Natural killer cell (primary cell): ENCODE measurements at regions not wholly inside any gene's neighbourhood (a gene's known extent, or its start where the extent isn't known, plus 50 kb on each side); places are given as distances from the start of the nearest gene placed in this dataset.
"Not testable (repeated sequence)": the region's sequence is repeated elsewhere in the genome, so short reads cannot be mapped to it uniquely, and the experiment has no call there.

Experiments
- ATAC-seq, 3 donors: fragments of 150-1000 bp in 2 of 3; fragments of 200-7000 bp in 1 of 3; cut with Tn5 transposase; 1 replicate in 1 of 3; 2 replicates in 2 of 3; pipeline ENCODE4 v1.10.0; 2021; ENCODE audit warnings: mild to moderate bottlenecking in 2 of 3, moderate library complexity in 2 of 3
- DNase-seq, 2 donors: peaks; one replicate each; pipeline versions ENCODE4 v3.0.0 to v3.0.0-alpha.2; 2013 to 2021; ENCODE audit warnings: mixed read lengths in 1 of 2
- H3K27ac ChIP-seq: one replicate; pipeline ENCODE4 v1.5.1; 2013; ENCODE audit warnings: mild to moderate bottlenecking, low read length
- H3K27me3 ChIP-seq: one replicate; pipeline ENCODE4 v1.6.1; 2013; ENCODE audit warnings: low read length; ENCODE audit not compliant: control insufficient read depth, insufficient read depth
- H3K36me3 ChIP-seq: one replicate; pipeline ENCODE4 v1.6.1; 2013; ENCODE audit warnings: low read length; ENCODE audit not compliant: control insufficient read depth, insufficient read depth
- H3K4me1 ChIP-seq: one replicate; pipeline ENCODE4 v1.6.1; 2013; ENCODE audit warnings: low read length; ENCODE audit not compliant: control insufficient read depth, insufficient read depth
- H3K4me3 ChIP-seq: one replicate; pipeline ENCODE4 v1.5.1; 2013; ENCODE audit warnings: low read length
- H3K9me3 ChIP-seq: one replicate; pipeline ENCODE4 v1.6.1; 2013; ENCODE audit warnings: low read length; ENCODE audit not compliant: control insufficient read depth, insufficient read depth
- H3K27ac Mint-ChIP-seq, 2 donors: one replicate each; pipeline ENCODE4 v1.8.0; 2022; ENCODE audit warnings: mild to moderate bottlenecking in 2 of 2, mixed read lengths in 2 of 2, moderate library complexity in 1 of 2
- H3K27me3 Mint-ChIP-seq, 2 donors: one replicate each; pipeline ENCODE4 v1.8.0; 2022; ENCODE audit warnings: low read depth in 2 of 2, mixed read lengths in 2 of 2
- H3K36me3 Mint-ChIP-seq: one replicate; pipeline ENCODE4 v1.8.0; 2022; ENCODE audit warnings: mixed read lengths
- H3K4me1 Mint-ChIP-seq, 2 donors: one replicate each; pipeline ENCODE4 v1.8.0; 2022; ENCODE audit warnings: mixed read lengths in 2 of 2
- H3K4me3 Mint-ChIP-seq: one replicate; pipeline ENCODE4 v1.8.0; 2022; ENCODE audit warnings: mild to moderate bottlenecking, moderate library complexity, mixed read lengths
- H3K9me3 Mint-ChIP-seq, 2 donors: one replicate each; pipeline ENCODE4 v1.8.0; 2022; ENCODE audit warnings: mixed read lengths in 2 of 2
- CTCF ChIP-seq: fragments of 200-600 bp; IDR thresholded peaks from one replicate; pipeline ENCODE4 v1.8.0; 2022; ENCODE audit warnings: antibody characterized with exemption
- WGBS: methylation state at CpG from one replicate; pipeline ENCODE4 v1.1.7; 2013; ENCODE audit warnings: missing lambda C conversion rate; ENCODE audit not compliant: insufficient coverage; 5-methylcytosine and 5-hydroxymethylcytosine counted together
- intact Hi-C: fragments of 100-400 bp; cut with micrococcal nuclease; formaldehyde crosslinking; loops from one replicate; pipeline ENCODE4 v1.14.2; 2022

GRCh38 chr21:28127175-28127785 is 865.4 kb downstream of the LTN1 start:
- 78% methylated on average over 2 of the region's 2 CpGs for WGBS

GRCh38 chr21:28126521-28127174 is 866.0 kb downstream of the LTN1 start:
- H3K27me3 Mint-ChIP-seq: no peaks in the 10 kb centered on the region
- no peak for DNase-seq
- intact Hi-C loops: no loop called here
- no CpG with 5 or more reads among the region's 1 CpG for WGBS
- TF ChIP-seq CTCF: no peak
- no peak overlapping the region for H3K27ac Mint-ChIP-seq
- no peak overlapping the region for H3K4me3 ChIP-seq
- H3K27me3 ChIP-seq: no peaks in the 10 kb centered on the region
- no peak overlapping the region for H3K4me3 Mint-ChIP-seq
- H3K9me3 ChIP-seq: peaks cover 7% of the 10 kb centered on the region
- H3K27ac ChIP-seq: no peak overlapping the region
- no peaks in the 10 kb centered on the region for H3K4me1 ChIP-seq
- peaks cover 0 to 2% of the 10 kb centered on the region in 2 donors for H3K9me3 Mint-ChIP-seq
- no peak for ATAC-seq
- H3K36me3 Mint-ChIP-seq: peaks cover 4% of the 10 kb centered on the region
- no peaks in the 10 kb centered on the region for H3K36me3 ChIP-seq
- H3K4me1 Mint-ChIP-seq: no peaks in the 10 kb centered on the region

More at GRCh38 chr21:28127175-28127785, 865.4 kb downstream of the LTN1 start:
- Histone ChIP-seq H3K4me3 (no peak overlapping the region), H3K9me3 (peaks cover 7% of the 10 kb centered on the region), H3K36me3 (no peaks in the 10 kb centered on the region), H3K4me1 (no peaks in the 10 kb centered on the region), H3K27ac (no peak overlapping the region), H3K27me3 (no peaks in the 10 kb centered on the region)
- Mint-ChIP-seq H3K27me3 (no peaks in the 10 kb centered on the region), H3K9me3 (peaks cover 3 to 5% of the 10 kb centered on the region in 2 donors), H3K4me1 (no peaks in the 10 kb centered on the region), H3K36me3 (peaks cover 10% of the 10 kb centered on the region), H3K4me3 (no peak overlapping the region), H3K27ac (no peak overlapping the region)
- intact Hi-C loops: no loop called here
- DNase-seq (no peak), ATAC-seq (no peak)
- TF ChIP-seq CTCF: no peak

DNA sequence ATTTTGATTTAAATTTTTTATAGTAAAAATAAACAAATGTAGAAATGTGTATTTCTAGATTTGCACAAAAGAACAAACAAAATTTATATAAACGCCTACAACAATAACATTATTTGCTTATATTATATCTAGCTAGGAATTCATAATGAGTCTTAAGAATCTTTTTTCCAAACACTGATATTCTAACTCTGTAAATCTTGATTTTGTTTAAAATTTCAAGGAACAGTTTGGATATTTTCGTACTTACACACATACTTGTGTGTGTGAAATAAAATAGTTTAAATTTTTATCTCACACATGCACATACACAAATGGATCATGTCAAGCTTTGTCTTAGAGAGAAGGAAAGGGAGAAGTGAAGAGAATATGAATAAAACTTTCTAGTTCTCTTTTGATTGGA is 868.1 kb downstream of the LTN1 start:
- ATAC-seq (no peak), DNase-seq (no peak)
- WGBS: no CpG with 5 or more reads among the region's 2 CpGs
- no peak overlapping the region for H3K27ac ChIP-seq
- no peaks in the 10 kb centered on the region for H3K4me1 ChIP-seq
- no peaks in the 10 kb centered on the region for H3K36me3 Mint-ChIP-seq
- H3K27me3 ChIP-seq: no peaks in the 10 kb centered on the region
- intact Hi-C loops: no loop called here
- TF ChIP-seq CTCF: no peak
- no peaks in the 10 kb centered on the region for H3K36me3 ChIP-seq
- no peaks in the 10 kb centered on the region for H3K9me3 ChIP-seq
- H3K27me3 Mint-ChIP-seq: no peaks in the 10 kb centered on the region
- no peak overlapping the region for H3K4me3 Mint-ChIP-seq
- H3K4me1 Mint-ChIP-seq: no peaks in the 10 kb centered on the region
- peaks cover 0 to 2% of the 10 kb centered on the region in 2 donors for H3K9me3 Mint-ChIP-seq
- H3K4me3 ChIP-seq: no peak overlapping the region
- H3K27ac Mint-ChIP-seq: no peak overlapping the region

- H3K27me3 ChIP-seq: no peaks in the 10 kb centered on the region
- no peaks in the 10 kb centered on the region for H3K4me1 ChIP-seq
- no peak overlapping the region for H3K27ac ChIP-seq
- intact Hi-C loops: no loop called here
- H3K36me3 ChIP-seq: no peaks in the 10 kb centered on the region
- H3K9me3 Mint-ChIP-seq: peaks cover 8 to 10% of the 10 kb centered on the region in 2 donors
- no peaks in the 10 kb centered on the region for H3K36me3 Mint-ChIP-seq
- no peak overlapping the region for H3K4me3 ChIP-seq
- no peak for TF ChIP-seq CTCF
- H3K4me3 Mint-ChIP-seq: no peak overlapping the region
- no peaks in the 10 kb centered on the region for H3K9me3 ChIP-seq
- peaks cover 0 to 3% of the 10 kb centered on the region in 2 donors for H3K27me3 Mint-ChIP-seq
- WGBS: 94% methylated on average over 3 of the region's 3 CpGs
- DNase-seq (no peak), ATAC-seq (no peak)
- no peak overlapping the region for H3K27ac Mint-ChIP-seq
- H3K4me1 Mint-ChIP-seq: no peaks in the 10 kb centered on the region
These were observed 874.1 kb downstream of the LTN1 start for GRCh38 chr21:28118570-28118969.

- H3K27ac Mint-ChIP-seq, H3K4me1 Mint-ChIP-seq, ATAC-seq, H3K27ac ChIP-seq, H3K36me3 ChIP-seq, H3K4me1 ChIP-seq, H3K4me3 Mint-ChIP-seq, intact Hi-C loops, H3K9me3 ChIP-seq, H3K27me3 Mint-ChIP-seq, H3K4me3 ChIP-seq, DNase-seq, H3K27me3 ChIP-seq, H3K36me3 Mint-ChIP-seq: not testable (repeated sequence)
- 90% methylated on average over 5 of the region's 5 CpGs for WGBS
- H3K9me3 Mint-ChIP-seq: peaks cover 12% of the 10 kb centered on the region in 2 donors
These were observed 877.7 kb downstream of the LTN1 start for GRCh38 chr21:28114986-28115385.
